Transverse colon (tissue), 3 donors: ENCODE measurements at regions not wholly inside any gene's neighbourhood (a gene's known extent, or its start where the extent isn't known, plus 50 kb on each side); places are given as distances from the start of the nearest gene placed in this dataset.

Experiments
- CTCF ChIP-seq, 5 experiments: fragments of 200-600 bp in 3 of 5; fragments of 450-650 bp in 2 of 5; sonication (generic) in 3 of 5; IDR thresholded peaks; 1 replicate in 2 of 5; 2 replicates in 3 of 5; pipeline ENCODE4 v1.5.1; 2016 to 2017; ENCODE audit warnings: antibody characterized with exemption in 5 of 5, inconsistent platforms in 3 of 5, mild to moderate bottlenecking in 2 of 5, moderate library complexity in 1 of 5
- EP300 ChIP-seq: sonication (generic); formaldehyde crosslinking; IDR thresholded peaks from one replicate; pipeline ENCODE4 v1.6.1; 2017; ENCODE audit warnings: antibody characterized with exemption, low read depth
- POLR2A ChIP-seq: fragments of 450-650 bp; IDR thresholded peaks from one replicate; pipeline ENCODE4 v1.6.1; 2016; ENCODE audit warnings: antibody characterized with exemption, mild to moderate bottlenecking, moderate library complexity

GRCh38 chr2:168403736-168404135 is 52.3 kb upstream of the CERS6 start:
- TF ChIP-seq CTCF (IDR thresholded peaks at IDR 0.05) (no peak), EP300 (no peak), POLR2A (no peak)
